ENCODE measurements at regions not wholly inside any gene's neighbourhood (a gene's known extent, or its start where the extent isn't known, plus 50 kb on each side); places are given as distances from the start of the nearest gene placed in this dataset.

GRCh38 chr1:217134857-217135568, 411.8 kb upstream of the ESRRG start:
- Histone ChIP-seq H3K36me3 (ENCODE audit: control insufficient read depth in 2 of 2, insufficient read depth in 2 of 2, low read length in 1 of 2) (no peaks in the 10 kb centered on the region), H3K9ac (ENCODE audit: control insufficient read depth, insufficient read depth, low read length) (no peak overlapping the region), H4K20me1 (ENCODE audit: control insufficient read depth, insufficient read depth) (no peaks in the 10 kb centered on the region), H3K4me3 (no peak overlapping the region), H2AFZ (ENCODE audit: control insufficient read depth, low read depth, low read length) (no peak overlapping the region), H3K27ac (ENCODE audit: control insufficient read depth, insufficient read depth) (no peak overlapping the region), H3K4me2 (ENCODE audit: control insufficient read depth, insufficient read depth) (no peak overlapping the region), H3K79me2 (ENCODE audit: control insufficient read depth, insufficient read depth, low read length) (no peaks in the 10 kb centered on the region), H3K27me3 (replicated peaks in 1 of 2; ENCODE audit: control insufficient read depth in 2 of 2, insufficient read depth in 2 of 2, low read length in 1 of 2) (peaks cover 14 to 31% of the 10 kb centered on the region in 2 experiments), H3K4me1 (ENCODE audit: control insufficient read depth, insufficient read depth, low read length) (no peaks in the 10 kb centered on the region), H3K9me3 (replicated peaks; ENCODE audit: control insufficient read depth, insufficient read depth, low read length) (no peaks in the 10 kb centered on the region; the same call in 2 of the 3 replicates)
- POLR2A ChIA-PET: no interaction called here
- TF ChIP-seq MTA3 (IDR thresholded peaks at IDR 0.05; ENCODE audit: borderline replicate concordance, low read length) (no peak), KAT2A (conservative IDR thresholded peaks at IDR 0.05; ENCODE audit: control insufficient read depth, low read depth, low read length) (no peak), YBX1 (IDR thresholded peaks at IDR 0.05) (no peak), SMARCA5 (IDR thresholded peaks at IDR 0.05) (no peak), BMI1 (IDR thresholded peaks at IDR 0.05; ENCODE audit: borderline replicate concordance) (no peak), ZNF24 (IDR thresholded peaks at IDR 0.05) (no peak), ZNF384 (IDR thresholded peaks at IDR 0.05; ENCODE audit: borderline replicate concordance, low read depth, low read length) (no peak), EZH2 (IDR thresholded peaks at IDR 0.05; ENCODE audit: borderline replicate concordance, control insufficient read depth, low read depth, low read length) (no peak), GATAD2B (conservative IDR thresholded peaks at IDR 0.05; ENCODE audit: low read depth) (no peak)
- DNase-seq (ENCODE audit: low read depth, low spot score): no peak
- in situ Hi-C loops (cut with MboI) (no loop called here), intact Hi-C loops (cut with micrococcal nuclease; ENCODE audit: unreplicated experiment) (no loop called here)
- no TSS peak for BruUV-seq (replicated peaks)
- 7% methylated on average over 40 of the region's 49 CpGs for WGBS (ENCODE audit: insufficient coverage, insufficient replicate concordance, low lambda C conversion rate, missing lambda C conversion rate)
- RAD21 ChIA-PET (ENCODE audit: unreplicated experiment): no interaction called here
- no peak for ATAC-seq
- CTCF ChIA-PET: no interaction called here
- SMC1A ChIA-PET (ENCODE audit: uncharacterized antibody, unreplicated experiment): no interaction called here
- no peak for FAIRE-seq

Data from GM12878 (cell line).